ENCODE measurements at regions not wholly inside any gene's neighbourhood (a gene's known extent, or its start where the extent isn't known, plus 50 kb on each side); places are given as distances from the start of the nearest gene placed in this dataset.

- TF ChIP-seq ZNF274 (IDR thresholded peaks at IDR 0.05; ENCODE audit: borderline replicate concordance, extremely low read depth, low read length) (no peak), RFX5 (IDR thresholded peaks at IDR 0.05; ENCODE audit: borderline replicate concordance, low read depth, low read length) (no peak), SUZ12 (IDR thresholded peaks at IDR 0.05; ENCODE audit: low read length) (no peak), POLR2A (IDR thresholded peaks at IDR 0.05; ENCODE audit: control extremely low read depth in 1 of 2, low read depth in 2 of 2, low read length in 2 of 2) (no peak)
Observed at GRCh38 chr9:80673496-80673895, 1015.9 kb downstream of the TLE1 start.
